ENCODE measurements at regions not wholly inside any gene's neighbourhood (a gene's known extent, or its start where the extent isn't known, plus 50 kb on each side); places are given as distances from the start of the nearest gene placed in this dataset.

DNA sequence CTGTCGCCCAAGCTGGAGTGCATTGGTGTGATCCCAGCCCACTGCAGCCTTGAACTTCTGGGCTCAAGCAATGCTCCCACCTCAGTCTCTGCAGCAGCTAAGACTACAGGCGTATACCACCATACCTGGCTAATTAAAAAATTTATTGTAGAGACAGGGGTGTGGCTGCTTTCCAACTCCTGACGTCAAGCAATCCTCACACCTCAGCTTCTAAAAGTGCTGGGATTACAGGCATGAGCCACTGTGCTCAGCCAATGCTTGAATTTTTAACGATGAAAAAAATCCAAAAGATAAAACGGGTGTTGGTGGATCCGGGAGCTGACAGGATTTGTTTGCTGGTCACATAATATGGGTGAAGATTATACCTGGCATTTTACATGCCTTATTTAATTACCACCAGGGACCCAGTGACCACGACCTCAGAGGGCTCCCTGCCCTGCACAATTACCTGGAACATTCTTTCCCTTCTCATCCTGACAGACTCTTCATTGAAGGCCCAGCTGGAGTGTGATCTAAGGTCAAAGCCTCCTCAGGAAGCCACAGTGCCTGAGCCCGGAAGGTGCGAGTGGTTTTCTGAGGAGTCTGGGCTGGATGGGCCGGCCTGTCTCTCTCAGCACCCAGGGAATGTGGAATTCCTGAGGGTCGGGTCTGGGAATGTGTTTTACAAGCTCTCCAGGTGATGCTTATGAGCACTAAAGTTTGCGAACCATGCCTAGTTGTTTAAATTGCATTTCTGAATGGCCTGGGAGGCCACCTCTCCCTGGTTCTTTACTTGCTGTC, 193.3 kb downstream of the USP12 start:
- WGBS (ENCODE audit: insufficient coverage), result 39% methylated on average over 5 of the region's 12 CpGs
- Histone ChIP-seq H3K4me3 (ENCODE audit: low read length) (no peak overlapping the region), H3K27me3 (ENCODE audit: control insufficient read depth, insufficient read depth, low read length) (peaks cover 25% of the 10 kb centered on the region), H3K27ac (ENCODE audit: low read length) (no peak overlapping the region), H3K9me3 (replicated peaks; ENCODE audit: control insufficient read depth, low read depth, low read length) (no peaks in the 10 kb centered on the region), H3K4me1 (ENCODE audit: control insufficient read depth, insufficient read depth, low read length) (peaks cover 3% of the 10 kb centered on the region), H3K36me3 (ENCODE audit: control insufficient read depth, insufficient read depth, low read length) (no peaks in the 10 kb centered on the region)
- no peak for DNase-seq

DNA sequence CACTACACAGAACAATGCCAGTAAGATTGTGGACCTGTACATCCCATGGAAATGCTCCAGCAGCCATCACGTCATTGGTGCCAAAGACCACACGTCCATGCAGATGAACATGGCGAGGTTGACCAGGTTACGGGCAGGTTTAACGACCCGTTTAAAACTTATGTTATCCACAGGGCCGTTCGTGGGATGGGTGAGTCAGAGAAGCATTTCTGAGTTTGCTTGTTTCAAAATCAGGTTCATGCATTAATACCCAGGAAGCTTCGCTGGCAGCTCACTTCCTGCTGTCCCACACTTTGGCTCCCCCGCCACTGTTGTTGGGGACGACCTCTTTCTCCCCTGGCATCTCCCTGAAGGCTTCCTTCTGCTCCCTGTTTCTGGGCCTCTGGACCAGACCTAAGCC, 194.1 kb downstream of the USP12 start:
- H3K36me3 ChIP-seq (ENCODE audit: control insufficient read depth, insufficient read depth, low read length), result no peaks in the 10 kb centered on the region
- no peak overlapping the region for H3K27ac ChIP-seq (ENCODE audit: low read length)
- no peaks in the 10 kb centered on the region for H3K9me3 ChIP-seq (replicated peaks; ENCODE audit: control insufficient read depth, low read depth, low read length)
- no peak for DNase-seq
- peaks cover 25% of the 10 kb centered on the region for H3K27me3 ChIP-seq (ENCODE audit: control insufficient read depth, insufficient read depth, low read length)
- H3K4me3 ChIP-seq (ENCODE audit: low read length), result no peak overlapping the region
- 53% methylated on average over 10 of the region's 11 CpGs for WGBS (ENCODE audit: insufficient coverage)
- H3K4me1 ChIP-seq (ENCODE audit: control insufficient read depth, insufficient read depth, low read length), result no peaks in the 10 kb centered on the region

DNA sequence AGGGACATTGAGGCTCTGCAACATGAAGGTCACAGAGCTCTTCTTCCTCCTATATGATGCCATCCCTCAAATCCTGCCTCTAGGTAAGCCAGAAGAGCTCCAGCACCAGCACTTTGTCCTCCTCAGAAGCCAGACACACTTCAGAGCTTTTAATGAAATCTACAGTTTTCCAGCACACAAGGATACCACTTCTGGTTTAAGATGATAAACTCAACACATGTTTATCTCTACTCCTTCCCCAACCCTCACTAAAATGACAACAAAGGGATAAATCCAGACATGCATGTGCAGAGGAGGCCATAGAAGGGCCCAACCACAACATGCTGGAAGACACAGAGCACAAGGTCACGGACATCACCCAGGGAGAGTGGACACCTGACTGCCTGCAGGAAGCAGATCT, 195.3 kb downstream of the USP12 start:
- Histone ChIP-seq H3K36me3 (ENCODE audit: control insufficient read depth, insufficient read depth, low read length) (no peaks in the 10 kb centered on the region), H3K9me3 (replicated peaks; ENCODE audit: control insufficient read depth, low read depth, low read length) (no peaks in the 10 kb centered on the region), H3K4me1 (ENCODE audit: control insufficient read depth, insufficient read depth, low read length) (no peaks in the 10 kb centered on the region), H3K27me3 (ENCODE audit: control insufficient read depth, insufficient read depth, low read length) (peaks cover 27% of the 10 kb centered on the region), H3K4me3 (ENCODE audit: low read length) (no peak overlapping the region), H3K27ac (ENCODE audit: low read length) (no peak overlapping the region)
- DNase-seq, result no peak
- 100% methylated on average over 1 of the region's 1 CpG for WGBS (ENCODE audit: insufficient coverage)

DNA sequence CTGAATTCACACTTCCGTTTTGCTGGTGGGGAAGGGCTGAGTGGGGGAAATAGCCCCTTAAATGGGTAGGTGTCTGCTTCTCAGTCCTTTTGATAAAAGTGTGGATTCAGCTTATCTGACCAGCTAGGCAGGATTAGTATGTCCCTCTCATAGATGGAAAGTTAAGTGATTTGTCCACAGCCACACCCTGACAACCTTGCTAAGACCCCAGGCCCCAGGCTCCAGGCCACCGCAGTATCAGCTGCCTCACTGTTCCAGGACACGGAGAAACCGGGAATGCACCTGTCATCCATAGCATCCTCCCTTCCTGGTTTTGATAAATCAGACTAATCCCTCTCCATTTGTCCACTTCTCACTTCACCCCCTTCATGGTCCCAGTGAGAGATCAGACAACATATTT, 197.7 kb downstream of the USP12 start:
- Histone ChIP-seq H3K4me3 (ENCODE audit: low read length) (no peak overlapping the region), H3K27me3 (ENCODE audit: control insufficient read depth, insufficient read depth, low read length) (peaks cover 15% of the 10 kb centered on the region), H3K36me3 (ENCODE audit: control insufficient read depth, insufficient read depth, low read length) (no peaks in the 10 kb centered on the region), H3K9me3 (replicated peaks; ENCODE audit: control insufficient read depth, low read depth, low read length) (no peaks in the 10 kb centered on the region), H3K4me1 (ENCODE audit: control insufficient read depth, insufficient read depth, low read length) (peaks cover 2% of the 10 kb centered on the region), H3K27ac (ENCODE audit: low read length) (no peak overlapping the region)
- no peak for DNase-seq
- 65% methylated on average over 3 of the region's 4 CpGs for WGBS (ENCODE audit: insufficient coverage)

DNA sequence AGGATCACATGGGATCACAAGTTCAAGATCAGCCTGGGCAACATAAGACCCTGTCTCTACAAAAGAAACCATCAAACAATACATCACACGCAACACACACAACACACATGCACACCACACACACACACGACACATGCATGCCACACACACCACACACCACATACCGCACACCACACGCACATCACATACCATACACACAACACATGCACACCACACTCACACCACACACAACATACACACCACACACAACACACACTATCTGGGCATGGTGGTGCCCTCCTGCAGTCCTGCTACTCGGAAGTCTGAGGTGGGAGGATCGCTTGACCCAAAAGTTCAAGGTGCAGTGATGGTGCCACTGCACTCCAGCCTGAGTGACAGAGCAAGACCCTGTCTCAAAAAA, 198.3 kb downstream of the USP12 start:
- Histone ChIP-seq H3K4me1 (ENCODE audit: control insufficient read depth, insufficient read depth, low read length) (peaks cover 8% of the 10 kb centered on the region), H3K36me3 (ENCODE audit: control insufficient read depth, insufficient read depth, low read length) (no peaks in the 10 kb centered on the region), H3K27ac (ENCODE audit: low read length) (no peak overlapping the region), H3K4me3 (ENCODE audit: low read length) (no peak overlapping the region), H3K27me3 (ENCODE audit: control insufficient read depth, insufficient read depth, low read length) (peaks cover 18% of the 10 kb centered on the region), H3K9me3 (replicated peaks; ENCODE audit: control insufficient read depth, low read depth, low read length) (no peaks in the 10 kb centered on the region)
- 87% methylated on average over 4 of the region's 6 CpGs for WGBS (ENCODE audit: insufficient coverage)
- DNase-seq, result no peak

DNA sequence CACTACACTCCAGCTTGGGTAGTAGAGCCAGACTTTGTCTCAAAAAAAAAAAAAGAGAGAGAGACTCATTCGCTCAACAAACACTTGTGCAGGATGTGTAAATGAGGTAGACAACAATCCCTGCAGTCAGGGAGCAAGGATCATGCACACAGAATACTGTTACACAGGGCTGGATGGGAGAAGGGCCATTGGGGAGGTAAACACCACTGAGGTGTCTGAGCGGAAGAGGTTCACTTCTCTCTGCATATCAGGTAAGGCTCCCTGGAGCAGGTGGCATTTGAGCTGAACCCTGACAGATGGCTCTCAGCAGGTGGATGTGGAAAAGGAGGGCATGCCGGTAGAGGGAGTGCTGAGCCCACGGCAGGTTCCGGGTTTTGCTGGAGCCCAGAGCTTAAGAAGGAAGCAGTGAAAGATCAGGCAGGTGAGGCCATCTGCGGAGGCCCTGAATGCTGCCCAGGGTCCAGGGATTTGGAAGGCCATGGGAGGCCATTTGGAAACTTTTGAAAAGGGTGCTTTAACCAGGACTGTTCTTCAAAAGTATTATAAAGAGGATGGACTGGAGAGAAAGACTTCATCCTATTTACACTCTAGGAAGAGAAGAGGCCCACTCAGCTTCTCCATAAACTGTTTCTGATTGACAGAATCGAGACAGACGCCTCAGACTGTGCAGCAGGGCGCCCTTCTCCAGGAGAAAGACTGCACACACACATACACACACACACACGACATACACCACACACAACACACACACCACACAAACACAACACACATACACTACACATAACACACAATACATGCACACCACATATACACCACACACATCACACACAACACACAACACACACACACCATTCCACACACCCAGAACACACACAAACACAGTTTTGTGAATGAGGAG, 199.4 kb downstream of the USP12 start:
- peak; percentile 13 for DNase-seq
- Histone ChIP-seq H3K27me3 (ENCODE audit: control insufficient read depth, insufficient read depth, low read length) (peaks cover 21% of the 10 kb centered on the region), H3K4me1 (ENCODE audit: control insufficient read depth, insufficient read depth, low read length) (peaks cover 19% of the 10 kb centered on the region), H3K4me3 (ENCODE audit: low read length) (no peak overlapping the region), H3K36me3 (ENCODE audit: control insufficient read depth, insufficient read depth, low read length) (no peaks in the 10 kb centered on the region), H3K27ac (ENCODE audit: low read length) (no peak overlapping the region), H3K9me3 (replicated peaks; ENCODE audit: control insufficient read depth, low read depth, low read length) (no peaks in the 10 kb centered on the region)
- 43% methylated on average over 6 of the region's 10 CpGs for WGBS (ENCODE audit: insufficient coverage)

DNA sequence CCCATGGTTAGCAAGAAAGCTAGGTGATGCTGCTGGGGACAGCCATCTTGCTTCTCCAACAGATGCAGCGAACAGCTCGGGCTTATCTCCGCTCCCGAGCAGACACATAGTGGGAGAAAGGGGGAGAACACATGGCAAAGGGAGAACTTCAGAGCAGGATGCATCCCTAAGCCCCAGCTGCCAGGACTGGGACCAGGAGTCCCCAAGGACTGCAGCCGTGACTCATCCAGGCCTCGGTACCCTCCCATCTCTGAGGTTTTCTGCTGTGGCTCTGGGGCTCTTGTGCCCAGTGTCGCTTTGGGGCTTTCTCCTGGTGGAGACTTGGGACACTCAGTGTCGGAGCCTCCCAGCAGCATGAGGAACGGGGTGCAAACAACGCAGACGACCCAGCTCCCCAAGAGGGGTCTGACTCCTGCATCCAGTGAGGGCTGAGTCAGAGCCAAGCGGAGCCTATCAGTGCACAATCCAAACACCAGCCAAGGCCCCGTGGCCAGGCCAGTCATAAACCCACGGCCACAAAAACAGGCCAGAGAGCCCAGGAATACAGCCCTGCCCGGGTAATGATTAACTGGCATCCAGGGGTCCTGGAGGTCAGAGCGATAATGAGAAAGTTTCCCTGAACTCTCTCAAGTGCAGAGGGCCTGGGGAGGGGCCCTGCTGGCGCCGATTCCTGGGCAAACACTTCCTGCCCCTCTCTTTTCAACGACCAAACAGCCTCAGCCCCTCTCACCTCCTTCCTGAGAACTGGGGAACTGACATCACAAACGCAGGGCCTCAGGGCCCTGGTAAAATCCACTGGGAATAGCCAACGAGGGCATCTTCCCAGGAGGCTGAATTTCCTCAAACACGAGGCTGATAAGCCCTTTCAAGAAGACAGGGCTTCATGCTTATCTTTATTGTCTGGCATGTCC, 202.9 kb downstream of the USP12 start:
- Histone ChIP-seq H3K4me1 (ENCODE audit: control insufficient read depth, insufficient read depth, low read length) (peaks cover 53% of the 10 kb centered on the region), H3K27ac (ENCODE audit: low read length) (no peak overlapping the region), H3K4me3 (ENCODE audit: low read length) (no peak overlapping the region), H3K9me3 (replicated peaks; ENCODE audit: control insufficient read depth, low read depth, low read length) (no peaks in the 10 kb centered on the region), H3K27me3 (ENCODE audit: control insufficient read depth, insufficient read depth, low read length) (peaks cover 20% of the 10 kb centered on the region), H3K36me3 (ENCODE audit: control insufficient read depth, insufficient read depth, low read length) (no peaks in the 10 kb centered on the region)
- DNase-seq, result no peak
- 56% methylated on average over 16 of the region's 22 CpGs for WGBS (ENCODE audit: insufficient coverage)

DNA sequence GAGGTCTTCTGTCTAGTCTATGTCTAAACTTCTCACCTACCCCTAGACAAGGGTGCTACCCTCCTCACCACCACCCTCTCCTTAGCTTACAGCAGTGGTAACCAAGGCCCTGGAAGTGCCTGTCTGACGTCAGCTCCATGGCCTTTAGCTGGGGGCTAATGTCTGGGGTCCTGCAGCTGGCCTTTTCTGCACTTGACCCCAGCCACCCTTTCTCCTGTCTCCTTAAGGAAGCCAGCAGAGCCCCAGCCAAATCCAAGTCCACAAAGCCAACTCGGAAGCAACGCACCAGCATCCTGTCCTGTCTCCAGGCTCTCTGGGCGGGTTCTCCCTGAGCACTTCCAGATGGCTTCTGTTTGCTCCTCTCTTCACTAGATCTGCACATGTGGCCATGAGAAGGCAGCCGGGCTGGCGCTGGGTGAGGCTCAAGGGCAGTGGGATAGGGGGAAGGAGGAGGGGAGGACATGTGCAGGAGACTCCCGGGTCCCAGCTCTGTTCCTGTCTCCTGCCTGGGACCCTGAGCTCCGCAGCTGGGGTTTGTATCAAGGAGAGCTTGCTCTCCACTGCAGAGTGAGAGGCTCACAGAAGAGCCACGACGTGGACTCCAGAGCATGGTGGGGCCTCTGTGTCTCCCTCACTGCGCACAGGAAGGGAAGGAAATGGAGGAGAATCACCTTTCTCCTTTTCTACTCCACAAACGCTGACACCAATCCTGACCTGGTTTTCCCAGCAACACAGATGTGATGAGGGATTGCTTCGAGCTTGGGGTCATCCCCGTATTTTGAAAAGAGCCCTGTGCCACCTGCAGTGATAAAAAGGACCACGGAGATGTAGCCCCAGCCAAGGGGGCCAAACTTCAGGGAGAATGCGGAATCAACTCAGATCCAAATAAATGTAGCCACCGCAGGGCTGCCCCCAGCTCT, 204.2 kb downstream of the USP12 start:
- WGBS (ENCODE audit: insufficient coverage), result 32% methylated on average over 10 of the region's 17 CpGs
- Histone ChIP-seq H3K4me1 (ENCODE audit: control insufficient read depth, insufficient read depth, low read length) (peaks cover 64% of the 10 kb centered on the region), H3K9me3 (replicated peaks; ENCODE audit: control insufficient read depth, low read depth, low read length) (no peaks in the 10 kb centered on the region), H3K27me3 (ENCODE audit: control insufficient read depth, insufficient read depth, low read length) (peaks cover 23% of the 10 kb centered on the region), H3K36me3 (ENCODE audit: control insufficient read depth, insufficient read depth, low read length) (no peaks in the 10 kb centered on the region), H3K4me3 (ENCODE audit: low read length) (no peak overlapping the region), H3K27ac (ENCODE audit: low read length) (peak overlapping the region; percentile 62)
- peak; percentile 84 for DNase-seq

DNA sequence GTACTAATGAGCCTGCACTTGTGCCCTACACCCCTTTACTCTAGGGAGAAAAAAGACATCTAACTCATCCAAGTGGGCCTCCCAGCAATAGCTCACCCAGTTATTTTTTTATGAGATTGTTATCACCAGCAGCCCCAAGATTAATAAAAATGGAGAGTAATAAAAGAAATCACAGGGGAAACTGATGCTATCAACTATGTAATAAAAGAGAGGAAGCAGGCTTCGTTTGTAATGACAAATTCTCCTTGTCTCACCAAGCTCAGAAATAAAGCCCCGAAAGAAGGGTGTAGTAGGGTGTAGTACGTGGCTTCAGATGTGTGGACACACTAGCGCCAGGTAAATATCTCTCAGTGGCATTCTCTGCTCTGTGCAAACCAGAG, 204.9 kb downstream of the USP12 start:
- no peak overlapping the region for H3K4me3 ChIP-seq (ENCODE audit: low read length)
- H3K27ac ChIP-seq (ENCODE audit: low read length), result peak overlapping the region; percentile 62
- H3K4me1 ChIP-seq (ENCODE audit: control insufficient read depth, insufficient read depth, low read length), result peaks cover 71% of the 10 kb centered on the region
- H3K36me3 ChIP-seq (ENCODE audit: control insufficient read depth, insufficient read depth, low read length), result no peaks in the 10 kb centered on the region
- H3K27me3 ChIP-seq (ENCODE audit: control insufficient read depth, insufficient read depth, low read length), result peaks cover 23% of the 10 kb centered on the region
- no peaks in the 10 kb centered on the region for H3K9me3 ChIP-seq (replicated peaks; ENCODE audit: control insufficient read depth, low read depth, low read length)
- 100% methylated on average over 2 of the region's 4 CpGs for WGBS (ENCODE audit: insufficient coverage)
- DNase-seq, result peak; percentile 15

Data from muscle of leg (tissue), 3 donors.